Gastroesophageal sphincter (tissue), 4 donors: ENCODE measurements at regions not wholly inside any gene's neighbourhood (a gene's known extent, or its start where the extent isn't known, plus 50 kb on each side); places are given as distances from the start of the nearest gene placed in this dataset.

Source experiments
- ATAC-seq: fragments of 150-250 bp; one replicate; pipeline ENCODE4 v1.9.1; 2016; ENCODE audit warnings: mild to moderate bottlenecking, moderate library complexity
- H3K27ac ChIP-seq, 4 donors: fragments of 200-600 bp; sonication (generic) in 3 of 4; 1 replicate in 3 of 4; 2 replicates in 1 of 4; pipeline ENCODE4 v1.5.1; 2016 to 2019
- H3K27me3 ChIP-seq: fragments of 200-600 bp; sonication (generic); one replicate; pipeline ENCODE4 v1.5.1; 2019
- H3K36me3 ChIP-seq, 2 donors: fragments of 200-600 bp; sonication (generic); one replicate each; pipeline ENCODE4 v1.5.1; 2019; ENCODE audit warnings: control low read depth in 1 of 2
- H3K4me1 ChIP-seq, 3 donors: fragments of 200-600 bp; sonication (generic); 1 replicate in 2 of 3; 2 replicates in 1 of 3; pipeline ENCODE4 v1.5.1; 2016 to 2019; ENCODE audit warnings: control low read depth in 2 of 3
- H3K4me3 ChIP-seq, 2 donors: fragments of 200-600 bp; sonication (generic); one replicate each; pipeline ENCODE4 v1.5.1; 2019; ENCODE audit warnings: mild to moderate bottlenecking in 1 of 2, moderate library complexity in 1 of 2
- H3K9me3 ChIP-seq, 3 donors: fragments of 200-600 bp; sonication (generic); one replicate each; pipeline ENCODE4 v1.5.1; 2017 to 2019; ENCODE audit warnings: control low read depth in 2 of 3
- CTCF ChIP-seq, 4 experiments: fragments of 200-600 bp in 2 of 4; fragments of 450-650 bp in 2 of 4; sonication (generic) in 1 of 4; IDR thresholded peaks; one replicate each; pipeline ENCODE4 v1.5.1; 2017 to 2019; ENCODE audit warnings: antibody characterized with exemption in 4 of 4, mild to moderate bottlenecking in 2 of 4, moderate library complexity in 2 of 4
- EP300 ChIP-seq: sonication (generic); formaldehyde crosslinking; IDR thresholded peaks from one replicate; pipeline ENCODE4 v1.6.1; 2017; ENCODE audit warnings: antibody characterized with exemption, mild to moderate bottlenecking
- POLR2A ChIP-seq, 2 donors: fragments of 450-650 bp; IDR thresholded peaks; one replicate each; pipeline ENCODE4 v1.6.1; 2017; ENCODE audit warnings: antibody characterized with exemption in 2 of 2, mild to moderate bottlenecking in 2 of 2, moderate library complexity in 1 of 2
- POLR2AphosphoS5 ChIP-seq: sonication (generic); formaldehyde crosslinking; IDR thresholded peaks from one replicate; pipeline ENCODE4 v1.6.1; 2017; ENCODE audit warnings: antibody characterized with exemption
- WGBS, 2 donors: methylation state at CpG; one replicate each; pipeline ENCODE4 v1.1.5; 2018; ENCODE audit warnings: low coverage in 1 of 2; 5-methylcytosine and 5-hydroxymethylcytosine counted together

- WGBS, 2 donors: 100% methylated on average over 2 of the region's 2 CpGs; no CpG with 5 or more reads in 1 of the 2 donors
- no peak for TF ChIP-seq CTCF (IDR thresholded peaks at IDR 0.05)
- TF ChIP-seq EP300: no peak
- no peak for TF ChIP-seq POLR2A (IDR thresholded peaks at IDR 0.05)
- TF ChIP-seq POLR2AphosphoS5: no peak
- no peak for ATAC-seq
Measured at GRCh38 chr5:155514105-155514563, 500.6 kb downstream of the KIF4B start.

GRCh38 chr5:155522540-155522939, 509.0 kb downstream of the KIF4B start:
- no peak overlapping the region for H3K4me3 ChIP-seq
- WGBS, 2 donors: 100% methylated on average over 1 of the region's 1 CpG; no CpG with 5 or more reads in 1 of the 2 donors
- H3K27me3 ChIP-seq: no peaks in the 10 kb centered on the region
- ATAC-seq: no peak
- H3K4me1 ChIP-seq: no peaks in the 10 kb centered on the region
- no peaks in the 10 kb centered on the region for H3K9me3 ChIP-seq
- TF ChIP-seq POLR2AphosphoS5: no peak
- no peak for TF ChIP-seq POLR2A (IDR thresholded peaks at IDR 0.05)
- TF ChIP-seq CTCF (IDR thresholded peaks at IDR 0.05): no peak
- no peak for TF ChIP-seq EP300
- H3K36me3 ChIP-seq: no peaks in the 10 kb centered on the region
- no peak overlapping the region for H3K27ac ChIP-seq

More at GRCh38 chr5:155514105-155514563, 500.6 kb downstream of the KIF4B start:
- Histone ChIP-seq H3K27me3 (no peaks in the 10 kb centered on the region), H3K4me1 (no peaks in the 10 kb centered on the region), H3K36me3 (no peaks in the 10 kb centered on the region), H3K9me3 (no peaks in the 10 kb centered on the region), H3K27ac (no peak overlapping the region), H3K4me3 (no peak overlapping the region)

GRCh38 chr5:155529362-155529761, 515.8 kb downstream of the KIF4B start:
- H3K9me3 ChIP-seq: no peaks in the 10 kb centered on the region
- no peak overlapping the region for H3K27ac ChIP-seq
- no peaks in the 10 kb centered on the region for H3K27me3 ChIP-seq
- no peaks in the 10 kb centered on the region for H3K4me1 ChIP-seq
- H3K4me3 ChIP-seq: no peak overlapping the region
- TF ChIP-seq CTCF (IDR thresholded peaks at IDR 0.05) (no peak), EP300 (no peak), POLR2A (IDR thresholded peaks at IDR 0.05) (no peak)
- 67% methylated on average over 2 of the region's 2 CpGs for WGBS, 2 donors
- no peaks in the 10 kb centered on the region for H3K36me3 ChIP-seq
- no peak for ATAC-seq

DNA sequence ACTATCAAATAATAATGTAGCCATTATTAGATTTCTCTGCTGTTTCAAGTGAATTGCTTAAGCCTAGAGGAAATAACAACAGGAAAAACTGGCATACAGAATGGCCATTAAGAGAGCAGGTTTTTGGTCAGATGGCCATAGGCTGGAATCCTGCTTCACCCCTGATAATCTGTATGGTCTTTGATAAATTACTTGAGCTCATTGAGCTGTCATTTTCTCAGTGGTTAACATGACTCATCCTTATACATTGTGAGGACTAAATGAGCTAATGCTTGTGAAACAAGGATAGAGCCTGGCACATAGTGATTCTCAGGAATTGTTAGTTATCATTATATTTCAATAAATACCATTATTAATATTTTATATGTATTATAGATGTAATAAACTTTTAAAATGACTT, 516.5 kb downstream of the KIF4B start:
- Histone ChIP-seq H3K4me3 (no peak overlapping the region), H3K27me3 (no peaks in the 10 kb centered on the region), H3K9me3 (no peaks in the 10 kb centered on the region), H3K36me3 (no peaks in the 10 kb centered on the region), H3K27ac (no peak overlapping the region), H3K4me1 (no peaks in the 10 kb centered on the region)
- ATAC-seq: no peak
- TF ChIP-seq POLR2AphosphoS5 (no peak), EP300 (no peak), CTCF (IDR thresholded peaks at IDR 0.05) (no peak), POLR2A (IDR thresholded peaks at IDR 0.05) (no peak)

GRCh38 chr5:155532621-155533311, 519.2 kb downstream of the KIF4B start:
- H3K27me3 ChIP-seq: no peaks in the 10 kb centered on the region
- 26 to 43% methylated on average over 3 to 4 of the region's 4 CpGs for WGBS, 2 donors
- ATAC-seq: no peak
- H3K4me1 ChIP-seq: no peaks in the 10 kb centered on the region
- no peak for TF ChIP-seq EP300
- no peak for TF ChIP-seq POLR2AphosphoS5
- TF ChIP-seq POLR2A (IDR thresholded peaks at IDR 0.05): no peak
- no peak for TF ChIP-seq CTCF (IDR thresholded peaks at IDR 0.05)
- no peaks in the 10 kb centered on the region for H3K36me3 ChIP-seq
- no peak overlapping the region for H3K4me3 ChIP-seq
- no peak overlapping the region for H3K27ac ChIP-seq
- no peaks in the 10 kb centered on the region for H3K9me3 ChIP-seq
